Kidney (tissue), 13 donors: ENCODE measurements at regions not wholly inside any gene's neighbourhood (a gene's known extent, or its start where the extent isn't known, plus 50 kb on each side); places are given as distances from the start of the nearest gene placed in this dataset.

ENCODE experiments used
- DNase-seq, 5 donors: peaks; one replicate each; pipeline ENCODE4 v3.0.0-alpha.2; 2013 to 2020
- FAIRE-seq: peaks from 2 replicates; lab custom pipeline; 2012; peaks lifted over from hg19 to GRCh38; lab: Jason Lieb, UNC
- H3K27ac ChIP-seq, 2 donors: one replicate each; pipeline ENCODE4 v1.7.0; 2013; ENCODE audit warnings: low read depth in 2 of 2, low read length in 2 of 2, inconsistent platforms in 1 of 2
- H3K27me3 ChIP-seq: one replicate; pipeline ENCODE4 v1.7.1; 2013; ENCODE audit warnings: low read length, inconsistent platforms; ENCODE audit not compliant: control insufficient read depth, insufficient read depth
- H3K36me3 ChIP-seq, 3 donors: one replicate each; pipeline versions ENCODE4 v1.7.0 to v1.7.1; 2013; ENCODE audit warnings: low read length in 3 of 3, control low read depth in 1 of 3, inconsistent platforms in 1 of 3; ENCODE audit not compliant: insufficient read depth in 3 of 3, control insufficient read depth in 2 of 3
- H3K4me1 ChIP-seq, 3 donors: one replicate each; pipeline versions ENCODE4 v1.7.0 to v1.7.1; 2013; ENCODE audit warnings: low read length in 3 of 3, inconsistent platforms in 1 of 3, low read depth in 1 of 3; ENCODE audit not compliant: control insufficient read depth in 2 of 3, insufficient read depth in 2 of 3
- H3K4me3 ChIP-seq, 3 donors: one replicate each; pipeline versions ENCODE4 v1.7.0 to v1.8.1; 2013; ENCODE audit warnings: low read length in 3 of 3, control low read depth in 1 of 3, inconsistent platforms in 1 of 3
- H3K9ac ChIP-seq, 3 donors: one replicate each; pipeline versions ENCODE4 v1.7.0 to v1.7.1; 2013; ENCODE audit warnings: low read length in 3 of 3, control low read depth in 1 of 3, inconsistent platforms in 1 of 3
- H3K9me3 ChIP-seq, 3 donors: one replicate each; pipeline versions ENCODE4 v1.7.0 to v1.7.1; 2013; ENCODE audit warnings: low read length in 3 of 3, control low read depth in 1 of 3, inconsistent platforms in 1 of 3; ENCODE audit not compliant: control insufficient read depth in 2 of 3, insufficient read depth in 1 of 3
- CTCF ChIP-seq: IDR thresholded peaks from 3 replicates; pipeline ENCODE4 v1.5.1; 2012; ENCODE audit warnings: mild to moderate bottlenecking, moderate library complexity, borderline replicate concordance; ENCODE audit not compliant: insufficient read depth; ENCODE audit errors: extremely low read depth
- intact Hi-C: fragments of 100-400 bp; cut with DNase I; formaldehyde crosslinking; loops from one replicate; pipeline ENCODE4 v1.11.1; 2022
- donor health status: control.
- donor health status: control.
- donor health status: control.
- donor health status: control.
- donor health status: control.
- donor health status: DM: yes; HTN: yes; CAD: no.
- donor health status: Normal renal cell carcinoma (clear cell type).

GRCh38 chr5:130994496-130995253, 170.4 kb downstream of the HINT1 start:
- no peaks in the 10 kb centered on the region for H3K4me1 ChIP-seq
- no peak overlapping the region for H3K27ac ChIP-seq
- H3K9ac ChIP-seq, result no peak overlapping the region
- DNase-seq (peak in 1 of 5 donors; percentile 77), FAIRE-seq (no peak)
- intact Hi-C loops, result no loop called here
- no peak for TF ChIP-seq CTCF
- H3K27me3 ChIP-seq, result no peaks in the 10 kb centered on the region
- no peak overlapping the region for H3K4me3 ChIP-seq
- no peaks in the 10 kb centered on the region for H3K36me3 ChIP-seq
- H3K9me3 ChIP-seq, result no peaks in the 10 kb centered on the region

DNA sequence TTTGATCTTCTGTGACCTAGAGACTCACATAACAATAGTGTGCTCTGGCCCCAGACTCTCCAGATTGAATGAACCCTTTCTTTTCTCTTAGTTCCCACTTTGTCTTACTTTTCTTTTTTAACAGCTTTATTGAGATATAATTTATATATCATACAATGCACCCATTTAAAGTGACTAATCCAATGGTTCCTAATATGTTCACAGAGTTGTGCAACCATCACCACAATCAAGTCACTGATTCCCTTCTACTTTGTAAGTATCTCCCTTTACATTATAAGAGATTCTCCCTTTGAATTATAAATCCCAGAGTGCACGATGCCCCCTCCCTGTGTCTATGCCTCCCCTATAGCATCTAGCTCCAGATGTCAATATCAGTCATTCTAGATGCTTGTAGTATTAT, 172.4 kb downstream of the HINT1 start:
- H3K9ac ChIP-seq, result no peak overlapping the region
- FAIRE-seq, result no peak

GRCh38 chr5:130992095-130992494, 173.0 kb downstream of the HINT1 start:
- Histone ChIP-seq H3K27me3 (no peaks in the 10 kb centered on the region), H3K9me3 (no peaks in the 10 kb centered on the region), H3K4me3 (no peak overlapping the region), H3K9ac (no peak overlapping the region), H3K36me3 (no peaks in the 10 kb centered on the region), H3K27ac (no peak overlapping the region), H3K4me1 (no peaks in the 10 kb centered on the region)
- no peak for DNase-seq
- intact Hi-C loops, result no loop called here
- FAIRE-seq, result no peak
- no peak for TF ChIP-seq CTCF

More for the DNA sequence above, 172.4 kb downstream of the HINT1 start:
- H3K36me3 ChIP-seq, result no peaks in the 10 kb centered on the region
- intact Hi-C loops, result no loop called here
- H3K27ac ChIP-seq, result no peak overlapping the region
- no peak overlapping the region for H3K4me3 ChIP-seq
- no peak for TF ChIP-seq CTCF
- no peaks in the 10 kb centered on the region for H3K27me3 ChIP-seq
- DNase-seq, result no peak
- H3K4me1 ChIP-seq, result no peaks in the 10 kb centered on the region
- H3K9me3 ChIP-seq, result no peaks in the 10 kb centered on the region
